CD8-positive, alpha-beta memory T cell (primary cell): ENCODE measurements at regions not wholly inside any gene's neighbourhood (a gene's known extent, or its start where the extent isn't known, plus 50 kb on each side); places are given as distances from the start of the nearest gene placed in this dataset.
"Not testable (repeated sequence)": the region's sequence is repeated elsewhere in the genome, so short reads cannot be mapped to it uniquely, and the experiment has no call there.

ENCODE experiments used
- CTCF ChIA-PET: fragments of 350-600 bp; sonication (Branson Sonifier 250); formaldehyde crosslinking; loops from one replicate; lab custom pipeline; 2021; ENCODE audit warnings: antibody characterized with exemption; lab: Charles Lee
- POLR2A ChIA-PET: fragments of 350-600 bp; sonication (Branson Sonifier 250); formaldehyde crosslinking; loops from one replicate; lab custom pipeline; 2021; ENCODE audit warnings: antibody characterized with exemption; lab: Charles Lee
- DNase-seq, 5 donors: peaks; one replicate each; pipeline versions ENCODE4 v3.0.0 to v3.0.0-alpha.2; 2020 to 2022; ENCODE audit warnings: mixed read lengths in 1 of 5
- H3K27ac ChIP-seq: one replicate; pipeline ENCODE4 v1.7.0; 2013; ENCODE audit warnings: low read depth, mild to moderate bottlenecking, low read length, moderate library complexity
- H3K27me3 ChIP-seq: 2 replicates; pipeline ENCODE4 v1.7.0; 2013; ENCODE audit warnings: low read length, mild to moderate bottlenecking; ENCODE audit not compliant: insufficient read depth, poor library complexity, severe bottlenecking
- H3K36me3 ChIP-seq: 2 replicates; pipeline ENCODE4 v1.7.0; 2013; ENCODE audit warnings: mild to moderate bottlenecking, low read length, moderate library complexity; ENCODE audit not compliant: insufficient read depth
- H3K4me1 ChIP-seq: 2 replicates; pipeline ENCODE4 v1.7.0; 2013; ENCODE audit warnings: mild to moderate bottlenecking, low read length, moderate library complexity; ENCODE audit not compliant: insufficient read depth
- H3K4me3 ChIP-seq: 2 replicates; pipeline ENCODE4 v1.7.0; 2013; ENCODE audit warnings: mild to moderate bottlenecking, low read length
- H3K9me3 ChIP-seq: 2 replicates; pipeline ENCODE4 v1.7.0; 2013; ENCODE audit warnings: mild to moderate bottlenecking, low read length
- H3K27ac Mint-ChIP-seq, 8 donors: one replicate each; pipeline ENCODE4 v1.8.0; 2020 to 2021; ENCODE audit warnings: mixed read lengths in 8 of 8, mild to moderate bottlenecking in 6 of 8, inconsistent platforms in 3 of 8, moderate library complexity in 3 of 8
- H3K27me3 Mint-ChIP-seq, 2 donors: one replicate each; pipeline ENCODE4 v1.8.0; 2020 to 2021; ENCODE audit warnings: mixed read lengths in 2 of 2, mild to moderate bottlenecking in 1 of 2, moderate library complexity in 1 of 2
- H3K36me3 Mint-ChIP-seq, 3 donors: one replicate each; pipeline ENCODE4 v1.8.0; 2020 to 2021; ENCODE audit warnings: mixed read lengths in 3 of 3, inconsistent platforms in 1 of 3, mild to moderate bottlenecking in 1 of 3
- H3K4me1 Mint-ChIP-seq, 3 donors: one replicate each; pipeline ENCODE4 v1.8.0; 2020 to 2021; ENCODE audit warnings: mixed read lengths in 3 of 3, inconsistent platforms in 1 of 3, mild to moderate bottlenecking in 1 of 3
- H3K4me3 Mint-ChIP-seq, 7 donors: one replicate each; pipeline ENCODE4 v1.8.0; 2020 to 2021; ENCODE audit warnings: mixed read lengths in 7 of 7, mild to moderate bottlenecking in 6 of 7, moderate library complexity in 4 of 7, inconsistent platforms in 2 of 7
- H3K9me3 Mint-ChIP-seq, 5 donors: one replicate each; pipeline ENCODE4 v1.8.0; 2020 to 2022; ENCODE audit warnings: mixed read lengths in 5 of 5, mild to moderate bottlenecking in 3 of 5, moderate library complexity in 2 of 5, inconsistent platforms in 1 of 5

- H3K9me3 Mint-ChIP-seq: peaks cover 13 to 20% (median 13%) of the 10 kb centered on the region in 5 donors
- no peak overlapping the region for H3K27ac ChIP-seq
- no peaks in the 10 kb centered on the region for H3K4me1 Mint-ChIP-seq
- H3K27me3 Mint-ChIP-seq: no peaks in the 10 kb centered on the region
- no peaks in the 10 kb centered on the region for H3K27me3 ChIP-seq
- no peaks in the 10 kb centered on the region for H3K36me3 ChIP-seq
- no peak overlapping the region for H3K27ac Mint-ChIP-seq
- no peak overlapping the region for H3K4me3 ChIP-seq
- H3K9me3 ChIP-seq: no peaks in the 10 kb centered on the region
- H3K4me1 ChIP-seq: no peaks in the 10 kb centered on the region
- no peak overlapping the region for H3K4me3 Mint-ChIP-seq
- DNase-seq: no peak
- H3K36me3 Mint-ChIP-seq: no peaks in the 10 kb centered on the region
- ChIA-PET POLR2A (no interaction called here), CTCF (no interaction called here)
Observed at GRCh38 chr6:61622601-61623000, 663.4 kb downstream of the KHDRBS2 start.

- Mint-ChIP-seq H3K27ac (no peak overlapping the region), H3K9me3 (peaks cover 1 to 17% (median 6%) of the 10 kb centered on the region in 5 donors), H3K36me3 (no peaks in the 10 kb centered on the region), H3K4me3 (no peak overlapping the region), H3K4me1 (no peaks in the 10 kb centered on the region), H3K27me3 (no peaks in the 10 kb centered on the region)
- Histone ChIP-seq H3K4me1 (no peaks in the 10 kb centered on the region), H3K27ac (no peak overlapping the region), H3K36me3 (no peaks in the 10 kb centered on the region), H3K9me3 (no peaks in the 10 kb centered on the region), H3K4me3 (no peak overlapping the region), H3K27me3 (no peaks in the 10 kb centered on the region)
- ChIA-PET CTCF (no interaction called here), POLR2A (no interaction called here)
- no peak for DNase-seq
Observed at GRCh38 chr6:61614119-61614518, 671.9 kb downstream of the KHDRBS2 start.

GRCh38 chr6:61606500-61606899, 679.5 kb downstream of the KHDRBS2 start:
- H3K36me3 ChIP-seq: no peaks in the 10 kb centered on the region
- Mint-ChIP-seq H3K36me3 (no peaks in the 10 kb centered on the region), H3K27ac (no peak overlapping the region), H3K4me3 (no peak overlapping the region), H3K4me1 (no peaks in the 10 kb centered on the region), H3K9me3 (peaks cover 0 to 35% (median 21%) of the 10 kb centered on the region in 5 donors), H3K27me3 (peaks cover 0 to 4% of the 10 kb centered on the region in 2 donors)
- H3K9me3 ChIP-seq: no peaks in the 10 kb centered on the region
- no peaks in the 10 kb centered on the region for H3K4me1 ChIP-seq
- no peak overlapping the region for H3K27ac ChIP-seq
- no peak for DNase-seq
- ChIA-PET POLR2A (no interaction called here), CTCF (no interaction called here)
- H3K27me3 ChIP-seq: no peaks in the 10 kb centered on the region
- no peak overlapping the region for H3K4me3 ChIP-seq

GRCh38 chr6:61605851-61606250, 680.2 kb downstream of the KHDRBS2 start:
- H3K4me3 ChIP-seq, H3K27me3 ChIP-seq, H3K4me1 Mint-ChIP-seq, H3K27ac ChIP-seq, H3K9me3 ChIP-seq, H3K4me1 ChIP-seq, CTCF ChIA-PET, H3K36me3 ChIP-seq, POLR2A ChIA-PET, H3K4me3 Mint-ChIP-seq, DNase-seq, H3K36me3 Mint-ChIP-seq, H3K27me3 Mint-ChIP-seq, H3K27ac Mint-ChIP-seq: not testable (repeated sequence)
- peaks cover 0 to 36% (median 24%) of the 10 kb centered on the region in 5 donors for H3K9me3 Mint-ChIP-seq

GRCh38 chr6:61602171-61602570, 683.9 kb downstream of the KHDRBS2 start:
- H3K27me3 Mint-ChIP-seq, H3K4me1 ChIP-seq, H3K4me1 Mint-ChIP-seq: not testable (repeated sequence)

GRCh38 chr6:61592238-61592637, 693.8 kb downstream of the KHDRBS2 start:
- no peak for DNase-seq
- ChIA-PET POLR2A (no interaction called here), CTCF (no interaction called here)
- no peaks in the 10 kb centered on the region for H3K27me3 Mint-ChIP-seq
- H3K27ac Mint-ChIP-seq: no peak overlapping the region
- H3K9me3 Mint-ChIP-seq: peaks cover 4 to 28% (median 14%) of the 10 kb centered on the region in 5 donors
- no peak overlapping the region for H3K27ac ChIP-seq
- H3K4me3 ChIP-seq: no peak overlapping the region
- H3K4me1 ChIP-seq: no peaks in the 10 kb centered on the region
- H3K4me3 Mint-ChIP-seq: no peak overlapping the region
- no peaks in the 10 kb centered on the region for H3K9me3 ChIP-seq
- no peaks in the 10 kb centered on the region for H3K36me3 ChIP-seq
- H3K27me3 ChIP-seq: no peaks in the 10 kb centered on the region
- H3K36me3 Mint-ChIP-seq: no peaks in the 10 kb centered on the region
- H3K4me1 Mint-ChIP-seq: no peaks in the 10 kb centered on the region

More at GRCh38 chr6:61602171-61602570, 683.9 kb downstream of the KHDRBS2 start:
- H3K27me3 ChIP-seq, H3K4me3 ChIP-seq, H3K36me3 ChIP-seq, H3K4me3 Mint-ChIP-seq, POLR2A ChIA-PET, CTCF ChIA-PET, DNase-seq, H3K27ac ChIP-seq, H3K36me3 Mint-ChIP-seq, H3K27ac Mint-ChIP-seq, H3K9me3 ChIP-seq: not testable (repeated sequence)
- peaks cover 10 to 47% (median 27%) of the 10 kb centered on the region in 5 donors for H3K9me3 Mint-ChIP-seq

- no peak overlapping the region for H3K27ac ChIP-seq
- no peaks in the 10 kb centered on the region for H3K4me1 Mint-ChIP-seq
- no peak for DNase-seq
- H3K9me3 Mint-ChIP-seq: peaks cover 2 to 37% (median 12%) of the 10 kb centered on the region in 5 donors
- no peak overlapping the region for H3K27ac Mint-ChIP-seq
- no peaks in the 10 kb centered on the region for H3K27me3 Mint-ChIP-seq
- H3K36me3 Mint-ChIP-seq: no peaks in the 10 kb centered on the region
- H3K4me3 ChIP-seq: no peak overlapping the region
- no peaks in the 10 kb centered on the region for H3K9me3 ChIP-seq
- no peak overlapping the region for H3K4me3 Mint-ChIP-seq
- POLR2A ChIA-PET: no interaction called here
- no peaks in the 10 kb centered on the region for H3K4me1 ChIP-seq
- H3K36me3 ChIP-seq: no peaks in the 10 kb centered on the region
- CTCF ChIA-PET: no interaction called here
- no peaks in the 10 kb centered on the region for H3K27me3 ChIP-seq
Observed at GRCh38 chr6:61586934-61587537, 699.0 kb downstream of the KHDRBS2 start.

GRCh38 chr6:61585504-61585903, 700.5 kb downstream of the KHDRBS2 start:
- CTCF ChIA-PET: no interaction called here
- Mint-ChIP-seq H3K4me3 (no peak overlapping the region), H3K27ac (no peak overlapping the region), H3K27me3 (no peaks in the 10 kb centered on the region), H3K4me1 (no peaks in the 10 kb centered on the region), H3K9me3 (peaks cover 0 to 33% (median 14%) of the 10 kb centered on the region in 5 donors), H3K36me3 (no peaks in the 10 kb centered on the region)
- H3K4me1 ChIP-seq: no peaks in the 10 kb centered on the region
- POLR2A ChIA-PET: no interaction called here
- no peaks in the 10 kb centered on the region for H3K36me3 ChIP-seq
- no peaks in the 10 kb centered on the region for H3K9me3 ChIP-seq
- H3K4me3 ChIP-seq: no peak overlapping the region
- no peak for DNase-seq
- no peak overlapping the region for H3K27ac ChIP-seq
- H3K27me3 ChIP-seq: no peaks in the 10 kb centered on the region
